Suprapubic skin (tissue), 3 donors: ENCODE measurements at regions not wholly inside any gene's neighbourhood (a gene's known extent, or its start where the extent isn't known, plus 50 kb on each side); places are given as distances from the start of the nearest gene placed in this dataset.

Experiments
- CTCF ChIP-seq, 2 donors: fragments of 200-600 bp in 1 of 2; fragments of 450-650 bp in 1 of 2; sonication (generic) in 1 of 2; IDR thresholded peaks; one replicate each; pipeline ENCODE4 v1.5.1; 2016 to 2019; ENCODE audit warnings: antibody characterized with exemption in 2 of 2, mild to moderate bottlenecking in 1 of 2, moderate library complexity in 1 of 2
- POLR2AphosphoS5 ChIP-seq, 3 donors: sonication (generic); formaldehyde crosslinking; IDR thresholded peaks; one replicate each; pipeline ENCODE4 v1.6.1; 2017; ENCODE audit warnings: antibody characterized with exemption in 3 of 3

GRCh38 chr18:60755134-60755533, 382.6 kb upstream of the MC4R start:
- TF ChIP-seq CTCF (IDR thresholded peaks at IDR 0.05), result no peak
- no peak for TF ChIP-seq POLR2AphosphoS5 (IDR thresholded peaks at IDR 0.05)
